ENCODE measurements at regions not wholly inside any gene's neighbourhood (a gene's known extent, or its start where the extent isn't known, plus 50 kb on each side); places are given as distances from the start of the nearest gene placed in this dataset.
"Not testable (repeated sequence)": the region's sequence is repeated elsewhere in the genome, so short reads cannot be mapped to it uniquely, and the experiment has no call there.

- DNase-seq (ENCODE audit: low read depth) = no peak
Measured at GRCh38 chr5:34555699-34556508, 100.2 kb upstream of the RAI14 start.

- DNase-seq (ENCODE audit: low read depth) = no peak
Measured at GRCh38 chr5:34556509-34556782, 99.7 kb upstream of the RAI14 start.

GRCh38 chr5:34561581-34561980, 94.5 kb upstream of the RAI14 start:
- not testable (repeated sequence) for DNase-seq (ENCODE audit: low read depth)

- DNase-seq (ENCODE audit: low read depth) = no peak
Measured at GRCh38 chr5:34562791-34563190, 93.3 kb upstream of the RAI14 start.

GRCh38 chr5:34563269-34563668, 92.9 kb upstream of the RAI14 start:
- DNase-seq (ENCODE audit: low read depth) = no peak

- DNase-seq (ENCODE audit: low read depth) = peak; percentile 86
Measured at GRCh38 chr5:34563931-34564709, 92.0 kb upstream of the RAI14 start.

- DNase-seq (ENCODE audit: low read depth) = peak; percentile 45
Measured at GRCh38 chr5:34564710-34565235, 91.4 kb upstream of the RAI14 start.

GRCh38 chr5:34570143-34570542, 86.0 kb upstream of the RAI14 start:
- DNase-seq (ENCODE audit: low read depth) = no peak

- DNase-seq (ENCODE audit: low read depth) = peak; percentile 72
Measured at GRCh38 chr5:34570721-34571676, 85.1 kb upstream of the RAI14 start.

- no peak for DNase-seq (ENCODE audit: low read depth)
Measured at GRCh38 chr5:34571677-34572041, 84.5 kb upstream of the RAI14 start.

GRCh38 chr5:34574936-34575467, 81.1 kb upstream of the RAI14 start:
- no peak for DNase-seq (ENCODE audit: low read depth)

- DNase-seq (ENCODE audit: low read depth) = no peak
Measured at GRCh38 chr5:34576891-34577666, 79.0 kb upstream of the RAI14 start.

GRCh38 chr5:34578962-34579361, 77.2 kb upstream of the RAI14 start:
- DNase-seq (ENCODE audit: low read depth) = no peak

GRCh38 chr5:34580983-34581382, 75.1 kb upstream of the RAI14 start:
- no peak for DNase-seq (ENCODE audit: low read depth)

- no peak for DNase-seq (ENCODE audit: low read depth)
Measured at GRCh38 chr5:34582371-34582770, 73.8 kb upstream of the RAI14 start.

GRCh38 chr5:34583167-34583566, 73.0 kb upstream of the RAI14 start:
- DNase-seq (ENCODE audit: low read depth) = no peak

- no peak for DNase-seq (ENCODE audit: low read depth)
Measured at GRCh38 chr5:34584165-34584564, 72.0 kb upstream of the RAI14 start.

- no peak for DNase-seq (ENCODE audit: low read depth)
Measured at GRCh38 chr5:34585601-34586104, 70.5 kb upstream of the RAI14 start.

- DNase-seq (ENCODE audit: low read depth) = peak; percentile 55
Measured at GRCh38 chr5:34586117-34586885, 69.8 kb upstream of the RAI14 start.

All from stromal cell of bone marrow (primary cell).